ENCODE measurements at regions not wholly inside any gene's neighbourhood (a gene's known extent, or its start where the extent isn't known, plus 50 kb on each side); places are given as distances from the start of the nearest gene placed in this dataset.
"Not testable (repeated sequence)": the region's sequence is repeated elsewhere in the genome, so short reads cannot be mapped to it uniquely, and the experiment has no call there.

GRCh38 chr2:234157817-234158588, 107.5 kb downstream of the SPP2 start:
- POLR2A ChIA-PET = no interaction called here
- no peak for DNase-seq
- Mint-ChIP-seq H3K4me3 (no peak overlapping the region), H3K36me3 (ENCODE audit: low read depth) (no peaks in the 10 kb centered on the region), H3K27me3 (peaks cover 6% of the 10 kb centered on the region), H3K4me1 (peaks cover 9% of the 10 kb centered on the region), H3K9me3 (peaks cover 11% of the 10 kb centered on the region), H3K27ac (no peak overlapping the region)
- CTCF ChIA-PET = interaction anchor here (1.0 kb wide), 1 partner anchor 11 kb away, joined by 4 read pairs; no protein-coding TSS in a partner anchor

DNA sequence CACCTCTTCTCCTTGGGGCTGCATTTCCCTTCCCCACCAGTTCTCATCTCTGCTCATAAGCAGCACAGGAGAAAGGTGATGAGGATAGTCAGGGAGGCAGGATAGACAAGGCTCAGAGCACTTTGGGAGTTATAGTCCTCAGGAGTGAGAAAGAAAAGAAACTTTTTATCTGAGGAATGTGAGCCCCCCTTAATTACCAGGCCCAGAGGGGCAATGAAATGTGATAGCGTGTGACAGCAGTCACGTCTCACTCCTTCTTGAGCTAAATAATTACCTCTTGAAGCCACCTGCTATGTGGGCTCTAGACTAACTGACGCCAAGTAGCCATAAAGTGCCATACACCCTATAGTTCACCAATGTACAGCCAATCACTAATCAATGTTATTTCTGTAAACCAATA, 105.8 kb downstream of the SPP2 start:
- DNase-seq = no peak
- Mint-ChIP-seq H3K9me3 (peaks cover 15% of the 10 kb centered on the region), H3K27ac (no peak overlapping the region), H3K36me3 (ENCODE audit: low read depth) (no peaks in the 10 kb centered on the region), H3K4me3 (no peak overlapping the region), H3K27me3 (peaks cover 6% of the 10 kb centered on the region), H3K4me1 (peaks cover 4% of the 10 kb centered on the region)
- CTCF ChIA-PET = interaction anchor here (0.9 to 1.7 kb wide), 4 partner anchors 14 to 345 kb away, joined by 3 to 5 read pairs (median 4); no protein-coding TSS in a partner anchor
- POLR2A ChIA-PET = no interaction called here

GRCh38 chr2:234152835-234153234, 102.3 kb downstream of the SPP2 start:
- CTCF ChIA-PET = interaction anchor here (2.1 kb wide), 1 partner anchor 9 kb away, joined by 4 read pairs; no protein-coding TSS in a partner anchor

GRCh38 chr2:234147335-234147861, 96.9 kb downstream of the SPP2 start:
- Mint-ChIP-seq H3K36me3 (ENCODE audit: low read depth) (peaks cover 7% of the 10 kb centered on the region), H3K27me3 (no peaks in the 10 kb centered on the region), H3K4me1 (peaks cover 34% of the 10 kb centered on the region), H3K9me3 (peaks cover 21% of the 10 kb centered on the region), H3K4me3 (no peak overlapping the region), H3K27ac (peak overlapping the region; percentile 77)
- ChIA-PET POLR2A (interaction anchor here (0.6 kb wide), 1 partner anchor 16 kb away, joined by 6 read pairs; no protein-coding TSS in a partner anchor), CTCF (interaction anchor here (0.6 to 2.2 kb wide), 2 partner anchors 12 to 141 kb away, joined by 3 to 7 read pairs; no protein-coding TSS in a partner anchor)
- peak; percentile 28 for DNase-seq

More at GRCh38 chr2:234152835-234153234, 102.3 kb downstream of the SPP2 start:
- POLR2A ChIA-PET; H3K36me3 Mint-ChIP-seq (ENCODE audit: low read depth); DNase-seq; H3K27ac Mint-ChIP-seq; H3K4me3 Mint-ChIP-seq; H3K27me3 Mint-ChIP-seq: not testable (repeated sequence)
- H3K4me1 Mint-ChIP-seq = peaks cover 16% of the 10 kb centered on the region
- H3K9me3 Mint-ChIP-seq = peaks cover 16% of the 10 kb centered on the region

DNA sequence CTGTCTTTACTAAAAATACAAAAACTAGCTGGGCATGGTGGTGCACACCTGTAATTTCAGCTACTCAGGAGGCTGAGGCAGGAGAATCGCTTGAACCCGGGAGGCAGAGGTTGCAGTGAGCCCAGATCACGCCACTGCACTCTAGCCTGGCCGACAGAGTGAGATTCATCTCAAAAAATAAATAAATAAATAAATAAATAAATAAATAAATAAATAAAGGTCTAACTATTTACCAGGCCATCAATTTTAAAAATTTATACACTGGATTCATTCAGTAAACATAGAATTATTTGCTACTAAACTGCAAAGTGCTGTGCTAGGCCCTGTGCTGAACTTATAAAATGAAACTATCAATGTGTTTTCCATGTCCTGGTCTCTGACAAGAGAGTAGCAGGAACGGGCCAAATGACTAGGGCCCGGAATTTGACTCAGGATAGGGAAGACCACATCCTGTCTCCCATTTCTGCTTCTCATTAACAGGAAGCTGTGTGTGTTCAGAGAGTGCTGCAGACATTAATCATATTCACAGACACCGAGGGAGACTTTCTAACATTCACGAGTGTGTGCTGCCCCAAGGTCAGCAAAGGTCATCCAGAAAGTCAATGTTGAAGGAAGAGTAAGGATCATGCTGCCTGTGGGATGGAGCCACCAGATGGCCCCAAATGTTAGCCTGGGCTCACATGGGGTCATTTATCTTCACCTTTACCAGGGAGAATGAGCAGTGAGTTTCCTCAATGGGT, 95.8 kb downstream of the SPP2 start:
- ChIA-PET CTCF (interaction anchor here (1.2 to 2.2 kb wide), 2 partner anchors 11 to 12 kb away, joined by 3 to 7 read pairs; no protein-coding TSS in a partner anchor), POLR2A (no interaction called here)
- Mint-ChIP-seq H3K4me1 (peaks cover 38% of the 10 kb centered on the region), H3K36me3 (ENCODE audit: low read depth) (peaks cover 7% of the 10 kb centered on the region), H3K9me3 (peaks cover 17% of the 10 kb centered on the region), H3K27me3 (no peaks in the 10 kb centered on the region), H3K27ac (peak overlapping the region; percentile 74), H3K4me3 (peak overlapping the region; percentile 35)
- DNase-seq = no peak

DNA sequence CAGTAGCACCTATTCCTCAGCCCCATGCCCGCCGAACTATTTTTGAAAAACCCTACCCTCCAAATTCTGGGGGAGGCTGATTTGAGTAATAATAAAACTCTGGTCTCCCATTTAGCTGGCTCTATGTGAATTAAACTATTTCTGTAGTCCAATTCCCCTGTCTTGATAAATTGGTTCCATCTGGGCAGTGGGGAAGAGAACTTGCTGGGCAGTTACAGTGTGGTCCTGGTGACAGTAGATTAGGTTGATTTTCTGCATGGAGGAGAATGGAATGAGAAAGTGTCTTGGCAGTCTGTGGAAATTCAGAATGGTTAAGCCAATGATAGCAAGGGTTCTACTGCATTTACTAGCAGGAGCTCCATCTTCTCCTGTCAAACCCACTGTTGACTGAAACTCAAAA, 95.0 kb downstream of the SPP2 start:
- ChIA-PET POLR2A (no interaction called here), CTCF (interaction anchor here (1.2 kb wide), 1 partner anchor 11 kb away, joined by 3 read pairs; no protein-coding TSS in a partner anchor)
- DNase-seq = no peak
- Mint-ChIP-seq H3K27me3 (no peaks in the 10 kb centered on the region), H3K4me1 (peaks cover 39% of the 10 kb centered on the region), H3K4me3 (no peak overlapping the region), H3K36me3 (ENCODE audit: low read depth) (peaks cover 7% of the 10 kb centered on the region), H3K27ac (no peak overlapping the region), H3K9me3 (peaks cover 14% of the 10 kb centered on the region)

GRCh38 chr2:234145057-234145456, 94.6 kb downstream of the SPP2 start:
- ChIA-PET POLR2A (no interaction called here), CTCF (no interaction called here)
- Mint-ChIP-seq H3K27me3 (no peaks in the 10 kb centered on the region), H3K4me1 (peaks cover 39% of the 10 kb centered on the region), H3K27ac (no peak overlapping the region), H3K36me3 (ENCODE audit: low read depth) (peaks cover 7% of the 10 kb centered on the region), H3K4me3 (no peak overlapping the region), H3K9me3 (peaks cover 14% of the 10 kb centered on the region)
- DNase-seq = no peak

- Mint-ChIP-seq H3K27me3 (no peaks in the 10 kb centered on the region), H3K27ac (no peak overlapping the region)
- CTCF ChIA-PET = interaction anchor here (1.2 kb wide), 1 partner anchor 8 kb away, joined by 4 read pairs; no protein-coding TSS in a partner anchor
These were observed 93.4 kb downstream of the SPP2 start for GRCh38 chr2:234143896-234144295.

GRCh38 chr2:234142530-234142929, 92.0 kb downstream of the SPP2 start:
- CTCF ChIA-PET = interaction anchor here (1.3 to 1.4 kb wide), 2 partner anchors 14 to 146 kb away, joined by 3 read pairs; no protein-coding TSS in a partner anchor
- Mint-ChIP-seq H3K9me3 (peaks cover 9% of the 10 kb centered on the region), H3K4me3 (no peak overlapping the region), H3K4me1 (peaks cover 24% of the 10 kb centered on the region), H3K27ac (no peak overlapping the region), H3K27me3 (no peaks in the 10 kb centered on the region), H3K36me3 (ENCODE audit: low read depth) (peaks cover 7% of the 10 kb centered on the region)
- no peak for DNase-seq
- POLR2A ChIA-PET = no interaction called here

More at GRCh38 chr2:234143896-234144295, 93.4 kb downstream of the SPP2 start:
- POLR2A ChIA-PET = no interaction called here
- Mint-ChIP-seq H3K4me3 (no peak overlapping the region), H3K36me3 (ENCODE audit: low read depth) (peaks cover 7% of the 10 kb centered on the region), H3K9me3 (peaks cover 9% of the 10 kb centered on the region), H3K4me1 (peaks cover 33% of the 10 kb centered on the region)
- no peak for DNase-seq

DNA sequence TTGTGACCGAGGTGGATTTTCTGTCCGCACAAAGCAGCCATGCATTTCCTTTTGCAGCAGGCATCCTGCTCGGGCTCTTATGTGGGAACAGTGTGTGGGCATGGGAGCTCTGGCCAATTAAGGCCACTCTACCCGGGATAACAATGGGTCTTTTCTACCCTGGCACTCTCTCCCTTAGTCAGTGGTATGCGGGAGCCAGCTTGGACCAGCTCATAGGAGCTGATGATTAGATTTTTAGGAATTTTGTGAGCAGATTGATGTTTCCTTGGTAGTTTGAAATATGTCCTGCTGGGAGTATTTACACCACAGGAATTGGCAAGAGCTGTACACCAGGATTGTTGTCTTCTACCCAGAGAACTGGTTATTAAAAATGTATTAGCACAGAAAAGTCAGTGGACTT, 89.3 kb downstream of the SPP2 start:
- POLR2A ChIA-PET = no interaction called here
- CTCF ChIA-PET = interaction anchor here (1.1 to 2.1 kb wide), 4 partner anchors 9 to 363 kb away, joined by 4 to 7 read pairs (median 5); no protein-coding TSS in a partner anchor
- no peaks in the 10 kb centered on the region for H3K36me3 Mint-ChIP-seq (ENCODE audit: low read depth)
- H3K9me3 Mint-ChIP-seq = peaks cover 4% of the 10 kb centered on the region
- peaks cover 35% of the 10 kb centered on the region for H3K4me1 Mint-ChIP-seq
- H3K27ac Mint-ChIP-seq = no peak overlapping the region
- H3K4me3 Mint-ChIP-seq = no peak overlapping the region
- no peak for DNase-seq
- H3K27me3 Mint-ChIP-seq = no peaks in the 10 kb centered on the region

DNA sequence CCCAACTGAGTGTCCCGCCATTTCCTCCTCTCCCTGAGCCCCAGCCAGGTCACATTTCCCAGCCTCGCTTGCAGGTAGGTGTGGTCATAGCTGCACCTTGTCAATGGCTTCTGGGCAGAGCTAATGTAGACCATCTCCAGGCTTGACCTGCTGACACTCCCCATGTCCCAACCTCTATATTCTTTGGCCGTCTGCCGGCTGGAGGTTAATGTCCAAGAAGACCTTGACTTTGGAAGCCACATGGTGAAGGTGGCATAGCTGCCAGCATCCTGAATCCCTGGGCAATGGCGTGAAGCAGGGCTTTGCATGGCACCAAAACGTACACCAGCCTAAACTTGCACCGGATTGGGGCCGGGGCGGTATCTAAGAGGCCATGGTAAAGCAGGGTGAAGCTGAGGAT, 88.3 kb downstream of the SPP2 start:
- H3K4me3 Mint-ChIP-seq = no peak overlapping the region
- no peaks in the 10 kb centered on the region for H3K27me3 Mint-ChIP-seq
- no peaks in the 10 kb centered on the region for H3K36me3 Mint-ChIP-seq (ENCODE audit: low read depth)
- CTCF ChIA-PET = interaction anchor here (1.1 to 2.1 kb wide), 3 partner anchors 8 to 362 kb away, joined by 4 to 7 read pairs (median 4); no protein-coding TSS in a partner anchor
- DNase-seq = no peak
- POLR2A ChIA-PET = no interaction called here
- peaks cover 4% of the 10 kb centered on the region for H3K9me3 Mint-ChIP-seq
- H3K4me1 Mint-ChIP-seq = peaks cover 35% of the 10 kb centered on the region
- H3K27ac Mint-ChIP-seq = no peak overlapping the region

DNA sequence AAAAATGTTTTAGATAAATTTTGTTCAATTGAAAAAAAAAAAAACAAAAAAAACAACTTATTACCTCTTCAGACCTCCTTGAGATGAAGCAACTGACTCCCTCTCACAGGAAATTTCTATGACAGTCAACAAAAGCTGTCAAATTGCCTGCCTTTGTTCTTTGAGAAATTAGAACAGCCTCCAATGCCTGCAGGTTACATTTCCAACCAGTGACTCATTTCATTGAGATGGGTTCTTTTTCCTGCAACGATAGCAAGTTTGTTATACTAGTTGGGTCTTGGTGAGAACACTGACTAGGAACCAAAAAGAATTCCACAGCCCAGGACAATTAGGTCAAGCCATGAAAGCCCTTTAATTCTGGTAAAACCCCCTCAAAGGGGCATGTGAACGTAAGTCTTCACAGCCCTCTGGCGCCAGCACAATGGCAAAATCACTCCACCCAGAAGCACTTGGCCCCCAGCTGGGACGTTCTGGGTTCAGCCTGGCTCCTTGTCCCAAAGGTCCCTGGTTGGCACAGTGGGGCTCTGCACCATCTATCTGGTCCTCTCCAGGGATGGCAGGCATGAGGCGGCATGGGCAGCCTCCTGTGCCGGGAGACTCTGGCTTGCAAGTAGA, 87.0 kb downstream of the SPP2 start:
- Mint-ChIP-seq H3K27me3 (peaks cover 3% of the 10 kb centered on the region), H3K9me3 (no peaks in the 10 kb centered on the region), H3K36me3 (ENCODE audit: low read depth) (no peaks in the 10 kb centered on the region), H3K27ac (peak overlapping the region; percentile 39), H3K4me1 (peaks cover 33% of the 10 kb centered on the region), H3K4me3 (no peak overlapping the region)
- POLR2A ChIA-PET = no interaction called here
- CTCF ChIA-PET = interaction anchor here (0.6 to 2.8 kb wide), 3 partner anchors 288 to 365 kb away, joined by 3 to 28 read pairs (median 14); partner anchors contain the start of gene ARL4C
- DNase-seq = no peak

All from activated CD4-positive, alpha-beta T cell treated with anti-CD3 and anti-CD28 coated beads, Interleukin-2, amount 10 ng/mL, durations not matched to agents 7 days and 5 days (primary cell).